Esophagus squamous epithelium (tissue), 4 donors: ENCODE measurements at regions not wholly inside any gene's neighbourhood (a gene's known extent, or its start where the extent isn't known, plus 50 kb on each side); places are given as distances from the start of the nearest gene placed in this dataset.

Source experiments
- CTCF ChIP-seq, 6 experiments: fragments of 450-650 bp in 4 of 6; fragments of 200-600 bp in 2 of 6; sonication (generic) in 2 of 6; IDR thresholded peaks; one replicate each; pipeline ENCODE4 v1.5.1; 2016 to 2019; ENCODE audit warnings: antibody characterized with exemption in 6 of 6, mild to moderate bottlenecking in 4 of 6, moderate library complexity in 4 of 6
- POLR2A ChIP-seq, 4 donors: fragments of 450-650 bp; IDR thresholded peaks; one replicate each; pipeline ENCODE4 v1.6.1; 2017; ENCODE audit warnings: antibody characterized with exemption in 4 of 4, mild to moderate bottlenecking in 4 of 4, moderate library complexity in 3 of 4

- TF ChIP-seq CTCF (IDR thresholded peaks at IDR 0.05) (no peak), POLR2A (IDR thresholded peaks at IDR 0.05) (no peak)
Observed at GRCh38 chr7:1287752-1288201, 55.1 kb downstream of the UNCX start.
